ENCODE measurements at regions not wholly inside any gene's neighbourhood (a gene's known extent, or its start where the extent isn't known, plus 50 kb on each side); places are given as distances from the start of the nearest gene placed in this dataset.

DNA sequence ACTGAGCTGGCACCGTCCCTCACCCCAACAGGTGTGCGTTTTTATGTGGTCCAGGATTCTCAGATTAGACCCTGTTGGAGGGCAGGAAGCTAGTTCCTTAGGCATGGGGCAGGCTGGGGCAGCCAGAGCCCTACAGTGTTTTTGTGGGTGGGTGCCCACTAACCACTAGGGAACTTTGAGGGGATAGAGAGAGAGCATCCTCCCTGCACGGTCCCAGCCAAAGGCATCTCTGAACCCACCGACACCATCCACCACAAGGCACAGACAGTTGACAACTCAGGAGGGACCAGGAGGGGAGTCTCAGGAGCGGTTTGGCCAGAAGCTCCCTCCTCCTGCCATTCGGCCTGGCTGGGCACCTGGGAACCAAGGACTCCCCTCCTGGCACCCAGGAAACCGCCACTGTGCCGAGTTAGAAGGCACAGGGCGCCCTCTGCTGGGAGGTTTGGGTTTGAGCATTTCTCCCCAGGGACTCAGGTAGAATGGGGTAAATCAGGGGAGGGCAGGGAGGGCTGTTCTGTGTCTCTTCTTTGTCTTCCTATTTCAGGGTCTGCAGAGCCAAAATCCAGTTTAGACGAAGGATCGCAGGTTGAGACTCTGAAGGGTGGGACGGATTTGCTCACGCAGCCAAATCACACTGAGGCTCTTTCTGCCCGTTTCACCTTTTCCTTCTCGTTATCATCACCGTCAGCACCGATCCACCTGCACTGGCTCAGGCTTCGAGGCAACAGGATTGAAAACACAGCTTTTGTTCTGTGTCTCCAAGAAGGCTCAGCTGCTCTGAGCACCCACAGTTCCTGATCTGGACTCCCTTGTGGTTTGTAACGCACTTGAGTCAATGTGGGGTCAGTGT, 84.8 kb upstream of the COL13A1 start:
- DNase-seq: no peak

DNA sequence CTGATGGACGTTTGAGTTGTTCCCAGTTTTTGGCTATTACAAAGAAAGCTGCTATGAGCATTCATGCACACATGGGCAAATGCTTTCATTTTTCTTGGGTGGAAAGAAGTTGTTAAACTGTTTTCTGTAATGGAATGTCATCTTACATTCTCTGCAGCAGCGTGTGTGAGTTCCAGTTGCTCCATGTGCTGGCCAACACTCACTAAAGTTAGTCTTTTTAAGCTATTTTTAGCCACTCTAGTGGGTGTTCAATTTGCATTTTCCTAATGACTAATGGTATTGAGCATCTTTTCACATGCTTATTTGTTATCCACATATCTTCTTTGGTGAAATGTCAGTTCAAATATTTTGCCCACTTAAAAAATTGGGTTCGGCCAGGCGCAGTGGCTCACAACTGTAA, 82.8 kb upstream of the COL13A1 start:
- DNase-seq: no peak

DNA sequence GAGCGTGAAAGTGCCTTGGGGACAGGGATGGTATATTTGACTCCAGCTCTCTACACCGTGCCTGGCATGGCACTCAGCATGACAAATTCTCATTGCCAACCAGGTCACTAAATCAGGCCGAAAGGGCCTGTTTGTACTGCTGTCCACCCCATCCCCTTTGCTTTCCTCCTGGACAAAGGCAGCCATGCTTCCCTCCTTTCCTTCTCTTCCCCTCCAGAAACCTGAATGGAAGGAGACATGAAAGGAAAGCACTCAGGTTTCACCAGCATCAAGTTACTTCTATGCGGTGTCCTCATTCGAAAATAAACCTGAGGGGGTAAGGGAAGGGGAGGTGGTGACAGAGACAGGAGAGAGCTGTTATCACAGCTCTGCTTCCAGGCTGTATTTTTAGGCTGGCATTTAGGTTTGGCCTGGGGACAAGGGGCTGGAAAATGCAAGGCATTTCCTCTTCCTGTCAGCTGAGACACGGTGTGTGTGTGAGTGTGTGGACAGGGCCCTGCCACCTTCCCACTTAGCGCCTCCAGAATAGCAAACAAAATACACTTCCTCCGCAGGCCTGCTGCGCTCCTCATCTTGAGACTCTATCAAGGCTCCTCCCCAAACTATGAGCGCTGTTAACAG, 79.9 kb upstream of the COL13A1 start:
- DNase-seq: no peak

DNA sequence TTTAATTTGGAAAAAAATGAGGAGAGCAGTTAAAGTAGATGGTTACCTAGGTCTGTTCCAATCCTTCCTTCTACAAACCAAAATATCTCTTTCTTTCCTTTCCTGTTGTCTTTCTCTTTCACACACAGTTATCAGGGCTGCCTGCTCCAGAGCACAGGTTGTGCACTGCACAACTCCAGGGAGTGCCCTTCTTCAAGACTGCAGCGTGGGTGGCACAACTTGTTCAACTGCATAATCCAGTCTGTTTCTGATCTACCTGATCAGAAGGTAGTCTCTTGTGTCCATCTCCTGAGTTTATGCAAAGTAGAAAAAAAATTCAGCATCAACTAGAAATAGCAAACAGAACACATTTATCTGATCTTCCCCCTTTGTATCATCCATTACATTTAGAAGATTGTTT, 78.1 kb upstream of the COL13A1 start:
- DNase-seq: no peak

DNA sequence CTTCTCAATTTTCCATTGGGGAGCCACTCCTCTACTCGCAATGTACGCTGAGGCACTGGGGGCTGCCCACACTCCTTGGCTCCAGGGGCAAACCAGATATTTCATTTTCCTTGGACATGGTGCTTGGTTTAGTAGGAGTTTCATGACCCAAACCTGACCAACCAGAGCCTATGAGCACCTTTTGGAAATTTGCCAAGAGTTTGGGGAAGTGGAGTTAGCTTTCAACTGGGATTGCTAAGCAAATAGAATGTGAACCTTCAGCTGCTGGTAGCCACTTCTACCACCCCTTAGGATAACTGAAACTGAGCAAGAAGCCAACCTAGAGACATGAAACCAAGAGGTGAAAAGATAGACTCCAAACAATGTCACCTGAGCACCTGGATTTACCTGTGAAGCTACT, 74.9 kb upstream of the COL13A1 start:
- no peak for DNase-seq

DNA sequence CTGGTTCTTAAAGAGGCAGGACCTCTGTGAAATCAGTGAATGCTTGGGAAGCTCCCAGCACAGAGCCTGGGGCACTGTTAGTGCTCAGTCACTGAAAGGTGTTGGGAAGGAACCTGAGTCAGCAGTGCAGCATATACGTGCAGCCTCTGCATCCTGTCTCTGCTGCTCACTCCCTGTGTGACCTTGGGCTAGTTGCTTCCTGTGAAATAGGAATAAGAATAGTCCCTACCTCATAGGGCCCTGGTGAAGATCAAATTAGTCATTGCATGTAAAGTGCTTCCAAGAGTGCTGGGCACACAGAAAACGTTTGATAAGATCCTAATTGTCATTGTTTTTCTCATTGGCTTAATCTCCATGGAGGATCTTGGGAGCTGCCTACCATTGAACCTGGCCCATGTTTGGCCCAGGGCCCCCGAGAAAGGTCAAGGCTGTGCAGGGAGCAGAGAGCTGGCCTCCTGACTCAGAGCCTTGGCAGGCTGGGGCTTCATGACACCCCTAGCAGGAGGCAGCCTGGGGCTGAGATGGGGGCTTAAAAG, 73.3 kb upstream of the COL13A1 start:
- no peak for DNase-seq

DNA sequence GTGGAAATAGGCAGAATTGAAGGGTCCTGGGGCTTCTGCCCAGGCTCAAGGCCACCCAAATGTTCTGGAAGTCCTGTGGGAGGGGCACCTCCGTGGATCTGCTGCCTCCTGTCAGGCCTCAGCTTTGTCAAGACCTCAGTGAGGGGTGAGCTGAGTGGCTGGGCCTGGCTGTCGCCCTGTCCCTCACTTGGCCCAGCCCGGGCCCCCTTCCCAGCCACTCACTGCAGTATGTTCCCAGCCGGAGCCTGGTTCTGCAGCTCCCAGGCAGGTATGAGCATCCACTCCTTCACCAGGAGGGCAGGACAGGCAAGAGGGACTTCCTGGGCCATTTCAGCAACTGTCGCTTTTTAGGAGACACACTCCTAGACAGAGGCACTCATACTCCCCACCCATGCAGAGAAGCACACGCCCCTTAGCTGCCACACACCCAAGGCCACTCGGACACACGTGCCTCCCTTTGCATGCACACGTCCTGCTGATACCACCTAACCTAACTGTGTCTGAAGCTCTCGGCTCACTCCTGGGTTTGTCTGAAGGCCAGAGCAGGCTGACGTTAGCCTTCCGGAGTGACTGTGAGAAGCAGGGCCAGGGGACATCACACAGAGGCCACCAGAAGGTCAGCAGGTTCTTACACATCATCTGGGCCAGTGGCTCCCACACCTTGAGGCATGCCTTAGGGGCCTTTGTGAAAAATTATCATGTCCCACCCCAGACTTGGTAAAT, 72.2 kb upstream of the COL13A1 start:
- no peak for DNase-seq

DNA sequence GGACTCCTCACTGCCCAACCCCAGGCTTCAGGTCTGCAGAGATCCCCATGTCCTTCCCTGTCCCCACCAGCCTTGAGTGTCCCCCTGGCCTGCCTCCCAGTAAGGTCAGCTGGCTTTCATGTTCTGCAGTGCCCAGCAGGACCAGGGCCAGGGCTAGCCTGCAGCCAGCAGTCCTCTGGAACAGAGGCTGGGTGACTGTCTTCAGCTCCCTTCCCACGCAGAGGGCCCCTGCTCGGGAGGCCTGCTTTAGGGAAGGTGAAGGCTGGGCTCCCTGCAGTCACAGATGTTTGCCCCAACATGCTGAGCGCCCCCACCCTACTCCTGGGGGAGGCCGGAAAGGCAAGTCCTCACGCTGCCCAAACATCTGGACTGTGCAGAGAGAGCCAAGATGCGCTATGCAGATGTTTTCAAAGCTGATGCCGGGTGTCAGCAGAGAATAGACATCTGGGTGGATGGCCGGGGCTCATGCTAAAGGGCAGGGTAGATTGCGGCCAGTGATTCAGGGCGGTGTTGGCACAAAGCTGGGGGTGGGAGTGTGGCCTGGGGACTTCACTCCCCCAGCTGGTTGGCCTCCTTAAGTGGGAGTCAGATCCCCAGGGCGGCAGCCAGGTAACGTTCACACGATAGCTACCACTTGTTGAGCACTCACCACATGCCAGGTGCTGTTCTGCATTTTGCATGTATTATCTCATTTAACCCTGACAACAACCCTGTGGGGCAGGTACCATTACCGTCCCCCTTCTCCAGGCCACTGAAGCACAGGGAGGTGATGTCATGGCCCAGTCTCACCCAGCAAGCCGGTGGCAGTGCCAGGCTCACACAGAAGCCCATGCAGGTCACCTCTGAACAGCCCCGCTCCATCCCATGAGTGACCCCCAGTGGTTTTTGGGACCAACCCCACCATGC, 71.2 kb upstream of the COL13A1 start:
- DNase-seq: no peak

DNA sequence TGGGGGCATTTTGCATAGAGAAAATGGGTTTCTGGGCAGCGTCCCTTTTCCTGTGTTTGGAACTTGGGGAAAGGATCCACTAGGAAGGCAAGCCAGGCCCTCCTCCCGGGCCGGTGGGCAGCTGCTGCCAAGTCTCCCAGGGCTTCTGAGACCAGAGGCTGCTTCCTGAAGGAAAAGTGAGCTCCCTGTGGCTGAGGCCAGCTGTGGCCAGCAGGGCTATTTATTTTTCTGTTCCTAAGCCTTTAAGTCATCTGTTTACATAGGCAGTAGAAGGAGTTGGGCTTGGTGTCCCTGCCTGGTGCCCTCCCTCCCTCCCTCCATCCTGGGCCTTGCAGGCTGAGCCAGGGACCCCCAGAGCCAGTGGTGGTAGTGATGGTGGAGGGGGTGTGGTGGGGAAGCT, 70.5 kb upstream of the COL13A1 start:
- DNase-seq: no peak

DNA sequence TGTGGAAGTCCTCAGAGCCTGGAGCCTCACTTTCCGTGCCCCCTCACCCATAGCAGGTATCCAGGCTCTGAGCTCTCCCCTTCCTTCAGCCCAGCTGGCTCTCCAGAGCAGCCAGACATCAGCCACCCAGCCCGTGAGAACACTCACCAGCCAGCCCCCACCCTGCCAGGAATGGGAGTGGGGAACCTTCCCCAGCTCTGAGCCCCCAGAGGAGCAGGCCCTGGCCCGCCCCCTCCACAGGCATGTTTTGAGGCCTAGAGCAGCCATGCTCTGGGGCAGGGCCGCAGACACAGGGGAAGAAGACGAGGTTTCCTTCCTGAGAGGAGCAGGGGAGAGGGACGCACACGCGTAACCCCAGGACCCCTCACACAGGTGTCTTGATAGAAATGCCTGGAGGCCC, 70.0 kb upstream of the COL13A1 start:
- no peak for DNase-seq

DNA sequence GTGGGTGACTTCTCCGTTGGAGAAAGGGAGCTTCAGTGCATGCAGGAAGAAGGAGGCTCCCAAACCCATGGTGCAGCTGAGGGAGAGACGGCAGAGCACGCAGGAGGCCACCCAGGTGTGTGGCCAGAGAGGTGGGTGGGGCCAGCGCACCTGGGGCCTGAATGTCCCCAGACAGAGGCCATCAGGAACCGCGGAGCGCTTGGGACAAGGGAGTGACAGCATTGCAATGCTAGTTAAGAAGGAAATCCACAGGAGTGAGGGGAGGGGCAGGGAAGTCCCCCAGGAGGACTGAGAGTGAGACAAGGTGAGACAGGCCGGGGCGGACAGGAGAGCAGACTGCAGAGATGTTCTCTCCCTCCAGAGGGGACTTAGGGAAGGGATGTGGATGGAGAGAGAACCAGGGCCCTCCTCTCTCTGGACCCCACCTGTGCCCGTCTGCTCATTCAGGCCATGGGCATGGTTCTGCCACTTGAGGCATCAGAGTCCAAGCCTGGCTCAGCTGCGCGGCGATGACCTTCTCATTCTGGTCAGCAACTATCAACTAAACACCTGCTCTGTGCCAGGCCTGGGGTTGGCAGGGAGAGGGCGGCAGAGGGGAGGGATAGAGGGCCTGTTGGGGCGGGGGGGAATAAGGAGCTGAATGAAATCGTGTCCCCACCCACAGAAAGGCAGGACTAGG, 69.4 kb upstream of the COL13A1 start:
- no peak for DNase-seq

DNA sequence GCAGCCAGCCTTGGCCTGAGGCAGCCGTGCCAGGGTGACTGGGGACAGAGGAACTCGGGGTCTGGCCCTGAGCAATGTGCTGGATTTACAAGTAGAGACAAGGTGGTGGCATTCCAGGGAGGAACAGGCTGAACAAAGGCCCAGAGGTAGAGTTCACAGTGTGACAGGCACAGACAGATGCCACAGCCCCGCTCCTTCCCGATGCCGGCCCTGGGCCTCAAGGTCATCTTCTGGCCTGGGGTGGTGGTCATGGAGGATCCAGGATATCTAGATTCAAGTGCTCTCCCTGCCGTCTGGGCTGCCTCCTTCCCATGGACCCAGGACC, 68.9 kb upstream of the COL13A1 start:
- no peak for DNase-seq

DNA sequence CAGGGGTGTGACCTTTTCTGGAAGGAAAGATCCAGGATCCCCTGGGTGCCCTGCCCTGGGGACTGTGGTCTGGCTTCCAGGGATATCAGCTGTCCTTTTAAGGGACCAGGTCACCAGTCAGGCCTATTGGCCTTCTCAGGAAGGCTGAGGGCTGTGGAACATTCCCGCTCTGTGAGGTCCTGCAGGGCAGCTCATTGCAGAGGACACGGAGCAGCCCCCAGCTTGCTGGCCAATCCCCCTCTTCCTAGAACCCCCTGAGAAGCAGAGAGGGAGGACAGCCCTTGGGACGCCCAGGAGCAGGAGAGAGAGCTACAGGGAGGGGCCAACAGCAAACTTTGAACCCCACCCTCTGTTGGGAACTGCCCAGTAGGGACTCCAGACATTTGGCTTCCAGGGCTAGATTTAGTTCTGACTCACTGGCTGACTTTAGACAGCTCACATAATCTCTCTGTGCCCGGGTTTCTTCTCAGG, 67.9 kb upstream of the COL13A1 start:
- DNase-seq: no peak

DNA sequence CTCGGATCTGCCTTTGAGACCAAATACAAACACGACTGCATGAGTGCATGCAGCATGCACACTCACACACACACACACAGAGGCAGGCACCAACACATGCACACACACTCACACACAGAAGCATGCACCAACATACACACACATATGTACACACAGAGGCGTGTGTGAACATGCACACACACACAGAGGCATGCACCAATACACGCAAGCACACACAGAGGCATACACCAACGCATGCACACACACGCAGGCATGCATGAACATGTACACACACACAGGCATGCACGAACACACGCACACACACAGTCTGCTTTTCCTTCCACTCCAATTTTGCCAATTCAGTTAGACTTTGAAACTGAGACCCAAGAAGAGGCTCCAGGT, 67.3 kb upstream of the COL13A1 start:
- DNase-seq: no peak

DNA sequence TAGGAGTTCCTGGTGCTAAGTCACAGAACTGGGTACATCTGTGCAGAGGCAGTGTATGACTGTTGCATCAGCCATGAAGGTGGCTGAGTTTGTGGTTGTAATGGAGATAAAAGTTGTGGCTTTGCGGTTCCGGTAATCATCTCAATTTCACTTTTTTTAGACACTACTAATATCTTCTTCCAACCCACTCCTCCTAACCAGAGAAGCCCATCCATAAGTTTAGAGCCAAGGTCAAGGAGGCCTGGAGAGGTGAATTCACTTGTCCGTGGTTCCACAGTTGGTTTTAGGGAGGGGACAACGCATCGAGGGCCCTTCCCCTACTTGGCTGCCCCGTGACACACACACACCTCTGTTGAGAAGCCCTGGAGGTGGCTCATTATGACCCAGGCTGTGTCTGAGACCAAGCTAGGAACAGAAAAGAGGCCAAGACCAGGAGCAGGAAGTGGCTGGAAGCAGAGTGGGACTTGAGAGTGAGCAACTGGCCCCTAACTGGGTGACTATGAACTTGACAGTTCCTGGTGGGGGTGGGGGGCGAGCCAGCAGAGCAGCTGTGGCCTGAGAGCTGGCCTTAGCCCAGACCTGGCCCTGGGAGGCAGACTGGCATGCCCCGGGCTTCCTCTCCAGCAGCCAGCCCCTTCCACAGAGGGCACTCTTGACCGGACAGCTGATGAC, 66.8 kb upstream of the COL13A1 start:
- DNase-seq: no peak

DNA sequence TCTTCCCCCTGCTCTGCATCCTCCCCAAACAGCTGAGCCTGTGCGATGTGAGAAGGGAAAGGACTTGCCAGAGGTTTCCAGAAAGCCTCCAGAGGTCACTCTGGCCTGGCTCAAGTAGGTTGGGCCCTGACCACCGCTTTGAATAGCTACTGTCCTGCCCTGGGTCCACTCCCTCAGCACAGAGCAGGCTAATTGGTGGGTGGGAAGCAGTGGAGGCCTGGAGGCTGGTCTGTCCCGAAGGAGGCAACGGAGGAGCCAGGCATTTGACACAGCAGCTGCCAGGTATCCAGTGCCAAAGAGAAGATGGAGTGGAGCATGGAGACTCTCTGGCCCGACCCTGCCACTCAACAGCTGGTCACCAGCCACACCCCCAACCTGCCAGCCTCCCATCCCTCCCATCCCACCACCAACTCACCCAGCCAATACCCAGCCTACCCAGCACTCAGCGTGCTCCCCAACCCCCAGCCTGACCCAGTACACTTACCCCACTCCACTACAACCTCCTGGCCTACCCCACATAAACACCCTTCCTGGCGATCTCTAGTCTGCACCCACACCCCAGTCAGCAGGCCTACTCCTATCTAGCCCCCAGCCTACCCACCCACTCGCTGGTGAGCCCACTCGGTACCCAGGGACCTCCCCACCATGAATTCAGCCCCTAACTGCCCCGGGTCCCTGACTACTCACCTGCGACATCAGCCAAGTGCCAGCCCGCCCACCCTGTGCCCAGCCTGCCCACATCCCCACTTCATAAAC, 64.6 kb upstream of the COL13A1 start:
- no peak for DNase-seq

DNA sequence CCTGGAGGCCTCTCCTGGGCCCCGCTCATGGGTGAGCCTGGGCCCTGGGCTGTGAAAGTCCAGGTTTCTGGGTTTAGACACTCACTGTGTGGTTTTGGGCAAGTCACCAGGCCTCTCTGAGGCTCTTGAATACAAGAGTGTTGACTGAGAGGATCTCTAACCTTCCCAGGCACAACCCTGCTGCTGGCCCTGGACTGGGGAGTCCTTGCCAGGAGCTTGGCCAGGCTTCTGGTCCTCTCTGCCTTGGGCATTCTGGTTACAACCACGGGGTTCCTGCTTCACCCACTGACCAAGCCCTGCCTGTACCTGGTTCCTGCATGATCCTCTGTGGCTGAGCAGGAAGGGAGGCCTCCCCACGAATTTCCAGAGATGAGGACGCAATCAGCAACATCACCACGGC, 63.6 kb upstream of the COL13A1 start:
- no peak for DNase-seq

DNA sequence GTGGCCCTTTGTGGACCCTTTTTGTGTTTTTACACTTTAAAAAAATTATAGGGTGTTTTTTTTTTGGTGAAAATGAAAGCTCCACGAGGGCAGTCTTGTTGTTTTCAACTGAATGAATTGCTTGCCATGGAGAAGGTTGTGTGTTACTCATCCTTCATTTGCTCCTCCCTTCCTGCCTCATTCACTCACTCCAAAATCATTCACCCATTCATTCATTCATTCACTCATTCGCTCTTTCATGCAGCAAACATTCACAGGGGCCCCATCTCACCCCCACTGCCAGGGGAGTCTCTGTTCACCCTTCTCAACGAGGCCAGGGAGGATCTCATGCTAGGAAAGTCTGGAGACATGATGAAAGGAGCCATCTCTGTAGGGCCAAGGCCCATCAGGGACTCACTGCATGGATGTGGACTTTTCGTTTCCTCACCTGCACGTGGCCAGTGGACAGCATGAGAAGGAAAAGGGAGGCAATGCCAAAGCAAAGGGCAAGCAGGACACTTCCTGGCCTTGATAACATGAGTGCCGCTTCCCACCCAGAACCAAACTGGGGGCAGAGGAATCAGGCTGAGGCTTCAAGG, 62.8 kb upstream of the COL13A1 start:
- no peak for DNase-seq

DNA sequence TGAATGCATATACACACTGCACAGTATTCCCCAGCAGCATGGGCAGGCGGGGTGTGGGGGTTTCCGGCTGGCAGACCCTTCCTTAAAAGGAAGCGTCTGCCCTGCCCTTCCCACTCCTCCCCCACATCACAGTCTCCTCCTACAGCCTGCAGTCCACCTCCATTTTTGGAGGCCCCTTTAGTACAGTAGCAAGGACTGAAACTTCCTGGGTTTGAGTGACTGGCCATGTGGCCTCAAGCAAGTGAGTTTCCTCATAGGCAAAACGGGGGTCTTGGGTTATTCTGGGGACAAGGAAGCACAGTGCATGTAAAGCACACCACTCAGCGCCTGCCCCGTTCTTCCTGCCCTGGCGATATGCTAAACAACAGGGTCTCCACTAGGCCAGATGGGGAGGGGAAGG, 62.1 kb upstream of the COL13A1 start:
- DNase-seq: no peak

DNA sequence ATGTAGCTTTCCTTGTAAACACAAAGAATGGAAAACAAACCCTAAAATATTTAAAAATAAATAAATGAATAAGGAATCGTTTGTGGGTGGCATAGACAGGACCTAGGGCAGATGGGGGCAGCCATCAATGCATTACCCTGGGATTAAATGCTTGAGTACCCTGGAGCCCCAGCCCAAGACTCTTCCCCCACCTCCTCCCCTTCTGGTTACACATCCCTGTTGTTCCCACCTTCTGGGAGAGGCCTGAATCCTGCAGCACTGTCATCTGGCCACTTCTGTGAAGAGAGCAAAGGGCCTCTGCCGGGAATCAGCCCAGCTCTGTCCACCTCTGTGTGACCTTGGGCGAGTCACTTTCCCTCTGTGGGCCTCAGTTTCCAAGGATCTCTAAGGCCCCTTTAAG, 61.6 kb upstream of the COL13A1 start:
- DNase-seq: no peak

DNA sequence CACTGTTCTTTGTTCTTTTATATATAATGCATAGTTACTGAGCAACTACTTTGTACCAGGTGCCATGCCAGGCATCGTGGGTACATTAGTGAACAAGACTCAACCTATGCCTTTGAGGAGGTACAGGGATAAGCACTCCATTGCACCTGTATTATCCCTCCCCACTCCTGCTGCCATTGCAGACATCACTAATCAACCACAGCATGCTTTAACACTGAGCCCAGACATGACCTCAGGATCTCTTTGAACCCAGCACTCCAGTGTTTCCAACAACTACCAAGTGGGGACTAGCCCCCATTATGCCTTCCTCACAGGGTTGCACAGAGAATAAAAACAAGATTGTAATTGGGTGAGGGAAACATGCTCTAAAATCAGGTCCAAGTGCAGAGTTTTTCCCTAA, 60.5 kb upstream of the COL13A1 start:
- no peak for DNase-seq
